ENCODE measurements at regions not wholly inside any gene's neighbourhood (a gene's known extent, or its start where the extent isn't known, plus 50 kb on each side); places are given as distances from the start of the nearest gene placed in this dataset.

DNA sequence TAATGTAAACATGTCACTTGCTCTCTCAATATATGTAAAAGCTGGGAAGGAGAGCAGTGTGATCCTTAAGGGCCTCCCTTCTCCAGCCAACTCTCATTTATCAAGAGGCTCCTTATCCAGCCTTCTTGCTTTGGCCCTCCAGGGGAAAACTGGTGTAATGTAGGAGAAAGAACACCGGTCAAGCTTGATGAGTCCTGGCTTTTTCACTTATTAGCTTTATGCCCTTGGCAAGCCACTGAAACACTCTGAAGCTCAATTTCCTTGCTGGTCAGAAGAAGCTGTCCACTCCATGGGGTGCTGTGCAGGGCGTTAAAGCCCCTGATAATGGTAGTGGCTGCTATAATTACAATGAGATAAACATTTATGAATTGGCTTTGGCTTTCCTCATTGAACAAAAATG, 251.2 kb upstream of the RBBP8 start:
- no peaks in the 10 kb centered on the region for H3K79me2 ChIP-seq (ENCODE audit: insufficient read depth, low read length)
- no peaks in the 10 kb centered on the region for H4K20me1 ChIP-seq (ENCODE audit: insufficient read depth, low read length, poor library complexity, severe bottlenecking)
- H3K36me3 ChIP-seq (ENCODE audit: insufficient read depth, low read length) = no peaks in the 10 kb centered on the region
- TF ChIP-seq, protein P1, sequence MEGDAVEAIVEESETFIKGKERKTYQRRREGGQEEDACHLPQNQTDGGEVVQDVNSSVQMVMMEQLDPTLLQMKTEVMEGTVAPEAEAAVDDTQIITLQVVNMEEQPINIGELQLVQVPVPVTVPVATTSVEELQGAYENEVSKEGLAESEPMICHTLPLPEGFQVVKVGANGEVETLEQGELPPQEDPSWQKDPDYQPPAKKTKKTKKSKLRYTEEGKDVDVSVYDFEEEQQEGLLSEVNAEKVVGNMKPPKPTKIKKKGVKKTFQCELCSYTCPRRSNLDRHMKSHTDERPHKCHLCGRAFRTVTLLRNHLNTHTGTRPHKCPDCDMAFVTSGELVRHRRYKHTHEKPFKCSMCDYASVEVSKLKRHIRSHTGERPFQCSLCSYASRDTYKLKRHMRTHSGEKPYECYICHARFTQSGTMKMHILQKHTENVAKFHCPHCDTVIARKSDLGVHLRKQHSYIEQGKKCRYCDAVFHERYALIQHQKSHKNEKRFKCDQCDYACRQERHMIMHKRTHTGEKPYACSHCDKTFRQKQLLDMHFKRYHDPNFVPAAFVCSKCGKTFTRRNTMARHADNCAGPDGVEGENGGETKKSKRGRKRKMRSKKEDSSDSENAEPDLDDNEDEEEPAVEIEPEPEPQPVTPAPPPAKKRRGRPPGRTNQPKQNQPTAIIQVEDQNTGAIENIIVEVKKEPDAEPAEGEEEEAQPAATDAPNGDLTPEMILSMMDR (conservative IDR thresholded peaks at IDR 0.05; ENCODE audit: low read length) = no peak
- H2AFZ ChIP-seq (ENCODE audit: low read length) = no peak overlapping the region
- H3K27me3 ChIP-seq (ENCODE audit: insufficient read depth, low read length, poor library complexity, severe bottlenecking) = no peaks in the 10 kb centered on the region
- H3K9me2 ChIP-seq (replicated peaks; ENCODE audit: low read depth, low read length) = no peaks in the 10 kb centered on the region
- no peak overlapping the region for H3K4me2 ChIP-seq (ENCODE audit: low read depth, low read length, poor library complexity, severe bottlenecking)
- H3K9me3 ChIP-seq (ENCODE audit: insufficient read depth, low read depth, low read length) = no peaks in the 10 kb centered on the region
- H3F3A ChIP-seq (ENCODE audit: low read depth) = no peaks in the 10 kb centered on the region
- no peak overlapping the region for H3K9ac ChIP-seq (ENCODE audit: low read depth, low read length, poor library complexity, severe bottlenecking)
- H3K4me3 ChIP-seq (ENCODE audit: low read length, poor library complexity, severe bottlenecking) = no peak overlapping the region
- no peaks in the 10 kb centered on the region for H3K4me1 ChIP-seq (ENCODE audit: insufficient read depth, low read length, poor library complexity, severe bottlenecking)

DNA sequence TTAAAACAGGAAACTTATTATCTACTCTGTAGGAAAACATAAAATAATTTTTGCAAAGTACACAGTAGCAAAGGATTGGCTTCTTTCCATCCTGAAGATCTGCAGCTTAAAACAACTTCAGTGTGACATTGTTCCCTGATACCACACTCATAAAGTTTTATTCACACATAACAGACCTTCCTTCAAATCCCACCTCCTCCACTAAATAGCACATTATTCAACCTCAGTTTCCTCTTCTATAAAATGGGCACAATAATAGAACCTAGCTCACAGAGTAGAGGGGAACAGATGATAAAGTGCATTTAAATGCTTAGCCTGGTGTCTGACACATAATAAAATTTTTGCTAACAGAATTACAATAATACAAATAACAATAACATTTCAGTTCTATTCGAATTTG, 250.4 kb upstream of the RBBP8 start:
- H3K27me3 ChIP-seq (ENCODE audit: insufficient read depth, low read length, poor library complexity, severe bottlenecking) = no peaks in the 10 kb centered on the region
- no peak overlapping the region for H3K9ac ChIP-seq (ENCODE audit: low read depth, low read length, poor library complexity, severe bottlenecking)
- no peaks in the 10 kb centered on the region for H3K36me3 ChIP-seq (ENCODE audit: insufficient read depth, low read length)
- no peaks in the 10 kb centered on the region for H3F3A ChIP-seq (ENCODE audit: low read depth)
- no peaks in the 10 kb centered on the region for H3K4me1 ChIP-seq (ENCODE audit: insufficient read depth, low read length, poor library complexity, severe bottlenecking)
- H3K9me3 ChIP-seq (ENCODE audit: insufficient read depth, low read depth, low read length) = no peaks in the 10 kb centered on the region
- no peaks in the 10 kb centered on the region for H3K9me2 ChIP-seq (replicated peaks; ENCODE audit: low read depth, low read length)
- TF ChIP-seq, protein P1 (conservative IDR thresholded peaks at IDR 0.05; ENCODE audit: low read length) = no peak
- no peak for TF ChIP-seq EZH2phosphoT487 (IDR thresholded peaks at IDR 0.05; ENCODE audit: borderline replicate concordance)
- no peak overlapping the region for H3K4me3 ChIP-seq (ENCODE audit: low read length, poor library complexity, severe bottlenecking)
- H3K4me2 ChIP-seq (ENCODE audit: low read depth, low read length, poor library complexity, severe bottlenecking) = no peak overlapping the region
- H3K79me2 ChIP-seq (ENCODE audit: insufficient read depth, low read length) = no peaks in the 10 kb centered on the region
- H2AFZ ChIP-seq (ENCODE audit: low read length) = no peak overlapping the region
- no peaks in the 10 kb centered on the region for H4K20me1 ChIP-seq (ENCODE audit: insufficient read depth, low read length, poor library complexity, severe bottlenecking)

DNA sequence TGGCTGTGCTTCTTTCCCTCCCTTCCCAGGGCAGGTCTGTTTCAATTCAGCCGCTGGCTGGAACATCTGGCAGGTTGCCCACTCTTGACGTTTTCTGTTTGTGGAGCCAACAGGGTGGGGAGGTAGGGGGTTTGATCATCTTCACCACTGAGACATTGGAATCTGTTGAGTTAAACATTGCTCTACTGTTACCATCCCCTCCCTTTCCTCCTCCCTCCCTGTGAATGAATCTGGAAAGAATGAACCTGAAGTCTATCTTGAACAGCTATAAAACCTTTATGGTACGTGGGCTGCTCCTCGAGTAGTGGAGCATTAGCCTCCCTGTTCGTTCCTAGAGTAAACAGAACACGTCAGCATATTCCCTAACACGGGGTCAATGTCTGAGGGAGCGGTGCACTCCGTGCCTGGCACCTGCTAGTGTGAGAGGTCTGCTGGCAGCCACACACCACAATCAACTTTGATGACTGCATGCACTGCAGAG, 249.9 kb upstream of the RBBP8 start:
- H3F3A ChIP-seq (ENCODE audit: low read depth) = no peaks in the 10 kb centered on the region
- no peaks in the 10 kb centered on the region for H3K4me1 ChIP-seq (ENCODE audit: insufficient read depth, low read length, poor library complexity, severe bottlenecking)
- H3K4me3 ChIP-seq (ENCODE audit: low read length, poor library complexity, severe bottlenecking) = no peak overlapping the region
- no peaks in the 10 kb centered on the region for H3K9me3 ChIP-seq (ENCODE audit: insufficient read depth, low read depth, low read length)
- TF ChIP-seq EZH2phosphoT487 (IDR thresholded peaks at IDR 0.05; ENCODE audit: borderline replicate concordance) = no peak
- TF ChIP-seq, protein P1 (conservative IDR thresholded peaks at IDR 0.05; ENCODE audit: low read length) = no peak
- H3K9ac ChIP-seq (ENCODE audit: low read depth, low read length, poor library complexity, severe bottlenecking) = no peak overlapping the region
- H4K20me1 ChIP-seq (ENCODE audit: insufficient read depth, low read length, poor library complexity, severe bottlenecking) = no peaks in the 10 kb centered on the region
- no peak overlapping the region for H2AFZ ChIP-seq (ENCODE audit: low read length)
- no peaks in the 10 kb centered on the region for H3K36me3 ChIP-seq (ENCODE audit: insufficient read depth, low read length)
- no peak overlapping the region for H3K4me2 ChIP-seq (ENCODE audit: low read depth, low read length, poor library complexity, severe bottlenecking)
- no peaks in the 10 kb centered on the region for H3K79me2 ChIP-seq (ENCODE audit: insufficient read depth, low read length)
- no peaks in the 10 kb centered on the region for H3K9me2 ChIP-seq (replicated peaks; ENCODE audit: low read depth, low read length)
- no peaks in the 10 kb centered on the region for H3K27me3 ChIP-seq (ENCODE audit: insufficient read depth, low read length, poor library complexity, severe bottlenecking)
